GM12891 (cell line): ENCODE measurements at regions not wholly inside any gene's neighbourhood (a gene's known extent, or its start where the extent isn't known, plus 50 kb on each side); places are given as distances from the start of the nearest gene placed in this dataset.

ENCODE experiments used
- POLR2A ChIP-seq: IDR thresholded peaks from 2 replicates; pipeline ENCODE4 v1.6.1; 2011; ENCODE audit warnings: low read depth, low read length, control low read depth
- POLR2AphosphoS5 ChIP-seq: IDR thresholded peaks from 2 replicates; pipeline ENCODE4 v1.6.1; 2011; ENCODE audit warnings: low read depth, low read length, control low read depth
- SPI1 ChIP-seq: IDR thresholded peaks from 2 replicates; pipeline ENCODE4 v1.6.1; 2011; ENCODE audit warnings: low read depth, low read length, control low read depth

- TF ChIP-seq POLR2A = no peak
- no peak for TF ChIP-seq POLR2AphosphoS5
- TF ChIP-seq SPI1 = no peak
These were observed 125.2 kb upstream of the KLF4 start for GRCh38 chr9:107614765-107615164.
